IMR-90 (cell line): ENCODE measurements at regions not wholly inside any gene's neighbourhood (a gene's known extent, or its start where the extent isn't known, plus 50 kb on each side); places are given as distances from the start of the nearest gene placed in this dataset.
A peak's percentile ranks its signal among the peaks of the same experiment; 100 is the strongest.

Source experiments
- ATAC-seq: fragments of 200-7000 bp; cut with Tn5 transposase; 2 replicates; pipeline ENCODE4 v1.9.1; 2020; ENCODE audit warnings: low read depth, mild to moderate bottlenecking, moderate library complexity
- BruUV-seq: library from RNA; stranded (reverse); fragments of 400-500 nt; replicated peaks from 2 replicates; lab custom pipeline; 2021; lab: Mats Ljungman, UMichigan
- CTCF ChIA-PET: fragments of 300-600 bp; formaldehyde crosslinking; extraction: SDS; loops from one replicate; lab custom pipeline; 2021; ENCODE audit warnings: antibody characterized with exemption; lab: Yijun Ruan, JAX
- POLR2A ChIA-PET: fragments of 300-600 bp; sonication (Branson Sonifier 250); formaldehyde crosslinking; loops from one replicate; lab custom pipeline; 2022; ENCODE audit warnings: antibody characterized with exemption; ENCODE audit not compliant: unreplicated experiment; lab: Charles Lee
- DNase-seq: peaks from one replicate; pipeline ENCODE4 v3.0.0; 2013
- H2AFZ ChIP-seq: replicated peaks from 2 replicates; pipeline ENCODE3; 2013; ENCODE audit warnings: low read length, mild to moderate bottlenecking; ENCODE audit not compliant: poor library complexity
- H2AK5ac ChIP-seq: 2 replicates; pipeline ENCODE4 v1.6.1; 2013; ENCODE audit warnings: low read depth, low read length, inconsistent platforms
- H2AK9ac ChIP-seq: replicated peaks from 2 replicates; pipeline ENCODE3; 2013; ENCODE audit warnings: mild to moderate bottlenecking, low read depth, low read length, moderate library complexity; ENCODE audit not compliant: poor library complexity
- H2BK120ac ChIP-seq: 2 replicates; pipeline ENCODE4 v1.6.1; 2013; ENCODE audit warnings: low read depth, low read length, inconsistent platforms
- H2BK15ac ChIP-seq: 3 replicates; pipeline ENCODE4 v1.6.1; 2013; ENCODE audit warnings: low read depth, low read length, inconsistent platforms
- H2BK20ac ChIP-seq: 2 replicates; pipeline ENCODE4 v1.6.1; 2013; ENCODE audit warnings: low read depth, mild to moderate bottlenecking, inconsistent platforms, low read length, moderate library complexity
- H2BK5ac ChIP-seq: 2 replicates; pipeline ENCODE4 v1.6.1; 2013; ENCODE audit warnings: mild to moderate bottlenecking, low read depth, low read length, inconsistent platforms; ENCODE audit not compliant: poor library complexity, severe bottlenecking
- H3K14ac ChIP-seq: replicated peaks from 2 replicates; pipeline ENCODE4 v1.6.1; 2013; ENCODE audit warnings: low read depth, low read length, inconsistent platforms
- H3K18ac ChIP-seq: 2 replicates; pipeline ENCODE4 v1.6.1; 2013; ENCODE audit warnings: low read depth, low read length, control low read depth
- H3K23ac ChIP-seq: 2 replicates; pipeline ENCODE4 v1.6.1; 2013; ENCODE audit warnings: low read depth, low read length, inconsistent platforms
- H3K27ac ChIP-seq: 2 replicates; pipeline ENCODE4 v1.5.1; 2013; ENCODE audit warnings: mild to moderate bottlenecking, control low read depth, low read length; ENCODE audit not compliant: insufficient read depth
- H3K27me3 ChIP-seq: 2 replicates; pipeline ENCODE4 v1.6.1; 2013; ENCODE audit warnings: low read length; ENCODE audit not compliant: control insufficient read depth, insufficient read depth
- H3K36me3 ChIP-seq: 2 replicates; pipeline ENCODE4 v1.6.1; 2013; ENCODE audit warnings: low read length, mixed read lengths; ENCODE audit not compliant: control insufficient read depth, insufficient read depth
- H3K4ac ChIP-seq: 2 replicates; pipeline ENCODE4 v1.6.1; 2013; ENCODE audit warnings: low read depth, low read length, inconsistent platforms
- H3K4me1 ChIP-seq: 2 replicates; pipeline ENCODE4 v1.6.1; 2013; ENCODE audit warnings: low read length, mixed read lengths; ENCODE audit not compliant: control insufficient read depth, insufficient read depth
- H3K4me2 ChIP-seq: 2 replicates; pipeline ENCODE4 v1.6.1; 2013; ENCODE audit warnings: low read depth, mild to moderate bottlenecking, control low read depth, low read length, moderate library complexity
- H3K4me3 ChIP-seq: 2 replicates; pipeline ENCODE4 v1.5.1; 2013; ENCODE audit warnings: low read depth, mild to moderate bottlenecking, control low read depth, low read length, moderate library complexity; ENCODE audit not compliant: insufficient read depth
- H3K56ac ChIP-seq: 2 replicates; pipeline ENCODE4 v1.6.1; 2013; ENCODE audit warnings: low read length, inconsistent platforms; ENCODE audit not compliant: insufficient read depth; ENCODE audit errors: extremely low read depth
- H3K79me1 ChIP-seq, 2 experiments: 2 replicates each; pipeline ENCODE4 v1.6.1; 2013; ENCODE audit warnings: low read length in 2 of 2, inconsistent platforms in 1 of 2, low read depth in 1 of 2
- H3K9ac ChIP-seq: 2 replicates; pipeline ENCODE4 v1.6.1; 2013; ENCODE audit warnings: low read depth, low read length, control low read depth
- H3K9me1 ChIP-seq: 2 replicates; pipeline ENCODE4 v1.6.1; 2013; ENCODE audit warnings: low read length, inconsistent platforms; ENCODE audit not compliant: insufficient read depth
- H3K9me3 ChIP-seq: 2 replicates; pipeline ENCODE4 v1.6.1; 2013; ENCODE audit warnings: low read length; ENCODE audit not compliant: control insufficient read depth, insufficient read depth
- H4K20me1 ChIP-seq: 2 replicates; pipeline ENCODE4 v1.6.1; 2013; ENCODE audit warnings: low read length, inconsistent platforms; ENCODE audit not compliant: insufficient read depth
- H4K5ac ChIP-seq: 2 replicates; pipeline ENCODE4 v1.6.1; 2013; ENCODE audit warnings: mild to moderate bottlenecking, low read depth, low read length, control low read depth
- H4K8ac ChIP-seq, 2 experiments: 2 replicates each; pipeline ENCODE4 v1.6.1; 2013; ENCODE audit warnings: low read depth in 2 of 2, low read length in 2 of 2, control low read depth in 1 of 2, inconsistent platforms in 1 of 2
- H4K91ac ChIP-seq: 2 replicates; pipeline ENCODE4 v1.6.1; 2013; ENCODE audit warnings: low read depth, low read length, inconsistent platforms; ENCODE audit not compliant: insufficient read depth
- POLR2A ChIP-seq: IDR thresholded peaks from 2 replicates; pipeline ENCODE4 v1.6.1; 2012; ENCODE audit warnings: mild to moderate bottlenecking, low read depth, low read length
- SMC3 ChIP-seq: fragments of 150-350 bp; IDR thresholded peaks from 2 replicates; pipeline ENCODE4 v1.6.1; 2016; ENCODE audit warnings: low read depth, mild to moderate bottlenecking, antibody characterized with exemption, low read length, moderate library complexity
- WGBS, 2 experiments: methylation state at CpG; one replicate each; pipeline versions ENCODE4 v1.1.5 to v1.1.7; 2013; ENCODE audit warnings: missing lambda C conversion rate in 2 of 2; ENCODE audit not compliant: insufficient read length in 1 of 2; ENCODE audit errors: extremely low coverage in 2 of 2; 5-methylcytosine and 5-hydroxymethylcytosine counted together
- dilution Hi-C: fragments of 300-500 bp; cut with HindIII; formaldehyde crosslinking; loops from one replicate; pipeline ENCODE4 v1.14.3; 2018; ENCODE audit warnings: low sequenced_read_pairs; ENCODE audit not compliant: unreplicated experiment
- in situ Hi-C: fragments of 300-500 bp; cut with MboI; formaldehyde crosslinking; loops from 3 replicates; pipeline ENCODE4 v1.14.3; 2019; ENCODE audit warnings: low sequenced_read_pairs, inconsistent platforms, mixed read lengths
- intact Hi-C: fragments of 100-400 bp; cut with micrococcal nuclease; formaldehyde crosslinking; loops from 2 replicates; pipeline ENCODE4 v1.10.0; 2022
- TF ChIP-seq, protein P1 (sequence below): fragments of 150-350 bp; IDR thresholded peaks from 2 replicates; pipeline ENCODE4 v1.6.1; 2016; ENCODE audit warnings: low read depth, mild to moderate bottlenecking, low read length, moderate library complexity, borderline replicate concordance

GRCh38 chr4:132195176-132195575 is 953.9 kb upstream of the PCDH10 start:
- Histone ChIP-seq H4K20me1 (no peaks in the 10 kb centered on the region), H3K36me3 (no peaks in the 10 kb centered on the region), H3K4me3 (no peak overlapping the region), H3K9me3 (no peaks in the 10 kb centered on the region), H2BK15ac (no peak overlapping the region), H3K4ac (no peak overlapping the region), H3K27me3 (no peaks in the 10 kb centered on the region), H3K27ac (no peak overlapping the region), H2AK9ac (no peak overlapping the region), H3K56ac (no peak overlapping the region), H2AK5ac (no peak overlapping the region), H4K91ac (no peak overlapping the region), H3K14ac (no peak overlapping the region), H3K23ac (no peak overlapping the region), H3K9ac (no peak overlapping the region), H3K9me1 (no peaks in the 10 kb centered on the region), H3K4me2 (no peak overlapping the region), H4K8ac (no peak overlapping the region), H3K79me1 (no peaks in the 10 kb centered on the region), H2BK120ac (no peak overlapping the region), H2BK5ac (no peak overlapping the region), H3K4me1 (no peaks in the 10 kb centered on the region), H2AFZ (no peak overlapping the region), H4K5ac (no peak overlapping the region), H2BK20ac (no peak overlapping the region), H3K18ac (no peak overlapping the region)
- no peak for ATAC-seq
- in situ Hi-C loops, result no loop called here
- WGBS, 2 experiments, result no CpG with 5 or more reads among the region's 3 CpGs
- ChIA-PET POLR2A (no interaction called here), CTCF (interaction anchor here (0.6 kb wide), 1 partner anchor 204 kb away, joined by 6 read pairs; no protein-coding TSS in a partner anchor)
- intact Hi-C loops, result no loop called here
- peak; percentile 65 for DNase-seq
- dilution Hi-C loops, result no loop called here
- TF ChIP-seq, protein P1, sequence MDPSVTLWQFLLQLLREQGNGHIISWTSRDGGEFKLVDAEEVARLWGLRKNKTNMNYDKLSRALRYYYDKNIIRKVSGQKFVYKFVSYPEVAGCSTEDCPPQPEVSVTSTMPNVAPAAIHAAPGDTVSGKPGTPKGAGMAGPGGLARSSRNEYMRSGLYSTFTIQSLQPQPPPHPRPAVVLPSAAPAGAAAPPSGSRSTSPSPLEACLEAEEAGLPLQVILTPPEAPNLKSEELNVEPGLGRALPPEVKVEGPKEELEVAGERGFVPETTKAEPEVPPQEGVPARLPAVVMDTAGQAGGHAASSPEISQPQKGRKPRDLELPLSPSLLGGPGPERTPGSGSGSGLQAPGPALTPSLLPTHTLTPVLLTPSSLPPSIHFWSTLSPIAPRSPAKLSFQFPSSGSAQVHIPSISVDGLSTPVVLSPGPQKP, result no peak
- TF ChIP-seq POLR2A, result no peak
- TF ChIP-seq SMC3, result no peak
- BruUV-seq, result no TSS peak
